Hepatocyte (in vitro differentiated cells): ENCODE measurements at regions not wholly inside any gene's neighbourhood (a gene's known extent, or its start where the extent isn't known, plus 50 kb on each side); places are given as distances from the start of the nearest gene placed in this dataset.

ENCODE experiments used
- EZH2phosphoT487 ChIP-seq: fragments of 200-600 bp; sonication (generic); IDR thresholded peaks from one replicate; pipeline ENCODE4 v1.6.1; 2018; ENCODE audit warnings: antibody characterized with exemption, mild to moderate bottlenecking, low read depth, moderate library complexity; ENCODE audit not compliant: unreplicated experiment, severe bottlenecking
- TF ChIP-seq, protein P1 (sequence below): fragments of 200-600 bp; sonication (generic); IDR thresholded peaks from 2 replicates; pipeline ENCODE4 v1.5.1; 2016; ENCODE audit warnings: antibody characterized with exemption, mild to moderate bottlenecking; ENCODE audit not compliant: poor library complexity

GRCh38 chr4:57764856-57765255 is 654.7 kb upstream of the IGFBP7 start:
- TF ChIP-seq, protein P1, sequence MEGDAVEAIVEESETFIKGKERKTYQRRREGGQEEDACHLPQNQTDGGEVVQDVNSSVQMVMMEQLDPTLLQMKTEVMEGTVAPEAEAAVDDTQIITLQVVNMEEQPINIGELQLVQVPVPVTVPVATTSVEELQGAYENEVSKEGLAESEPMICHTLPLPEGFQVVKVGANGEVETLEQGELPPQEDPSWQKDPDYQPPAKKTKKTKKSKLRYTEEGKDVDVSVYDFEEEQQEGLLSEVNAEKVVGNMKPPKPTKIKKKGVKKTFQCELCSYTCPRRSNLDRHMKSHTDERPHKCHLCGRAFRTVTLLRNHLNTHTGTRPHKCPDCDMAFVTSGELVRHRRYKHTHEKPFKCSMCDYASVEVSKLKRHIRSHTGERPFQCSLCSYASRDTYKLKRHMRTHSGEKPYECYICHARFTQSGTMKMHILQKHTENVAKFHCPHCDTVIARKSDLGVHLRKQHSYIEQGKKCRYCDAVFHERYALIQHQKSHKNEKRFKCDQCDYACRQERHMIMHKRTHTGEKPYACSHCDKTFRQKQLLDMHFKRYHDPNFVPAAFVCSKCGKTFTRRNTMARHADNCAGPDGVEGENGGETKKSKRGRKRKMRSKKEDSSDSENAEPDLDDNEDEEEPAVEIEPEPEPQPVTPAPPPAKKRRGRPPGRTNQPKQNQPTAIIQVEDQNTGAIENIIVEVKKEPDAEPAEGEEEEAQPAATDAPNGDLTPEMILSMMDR: no peak
- no peak for TF ChIP-seq EZH2phosphoT487
